Erythroblast (primary cell): ENCODE measurements at regions not wholly inside any gene's neighbourhood (a gene's known extent, or its start where the extent isn't known, plus 50 kb on each side); places are given as distances from the start of the nearest gene placed in this dataset.

Source experiments
- GATA1 ChIP-seq: IDR thresholded peaks from 2 replicates; pipeline ENCODE4 v1.6.1; 2011; ENCODE audit warnings: low read depth, mild to moderate bottlenecking, control low read depth, low read length, moderate library complexity
- POLR2A ChIP-seq: IDR thresholded peaks from 2 replicates; pipeline ENCODE4 v1.6.1; 2011; ENCODE audit warnings: mild to moderate bottlenecking, low read length

GRCh38 chr18:59966913-59967312, 67.1 kb downstream of the PMAIP1 start:
- TF ChIP-seq POLR2A (no peak), GATA1 (no peak)
